BJ (cell line): ENCODE measurements at regions not wholly inside any gene's neighbourhood (a gene's known extent, or its start where the extent isn't known, plus 50 kb on each side); places are given as distances from the start of the nearest gene placed in this dataset.
"Not testable (repeated sequence)": the region's sequence is repeated elsewhere in the genome, so short reads cannot be mapped to it uniquely, and the experiment has no call there.

Experiments used
- CTCF ChIA-PET: fragments of 350-600 bp; formaldehyde crosslinking; extraction: SDS; loops from one replicate; lab custom pipeline; 2021; ENCODE audit warnings: antibody characterized with exemption, inconsistent platforms; lab: Yijun Ruan, JAX
- POLR2A ChIA-PET: fragments of 300-600 bp; sonication (Branson Sonifier 250); formaldehyde crosslinking; extraction: SDS; loops from one replicate; lab custom pipeline; 2021; ENCODE audit warnings: antibody characterized with exemption; lab: Charles Lee
- DNase-seq: peaks from one replicate; pipeline ENCODE4 v3.0.0-alpha.2; 2011; ENCODE audit warnings: low read depth
- H3K27me3 ChIP-seq: 2 replicates; pipeline ENCODE4 v1.6.0; 2011; ENCODE audit warnings: low read length; ENCODE audit not compliant: control insufficient read depth, insufficient read depth
- H3K36me3 ChIP-seq: 2 replicates; pipeline ENCODE4 v1.5.1; 2011; ENCODE audit warnings: low read length; ENCODE audit not compliant: control insufficient read depth, insufficient read depth
- H3K4me3 ChIP-seq: 2 replicates; pipeline ENCODE4 v1.5.1; 2011; ENCODE audit warnings: low read depth, mild to moderate bottlenecking, control low read depth, low read length
- CTCF ChIP-seq: IDR thresholded peaks from 2 replicates; pipeline ENCODE4 v1.5.1; 2011; ENCODE audit warnings: low read depth, mild to moderate bottlenecking, control low read depth, inconsistent platforms, low read length, moderate library complexity; ENCODE audit not compliant: insufficient read depth

GRCh38 chr2:131754929-131755720 is 227.4 kb downstream of the CCDC74A start:
- H3K4me3 ChIP-seq: no peak overlapping the region
- ChIA-PET POLR2A (no interaction called here), CTCF (no interaction called here)
- no peaks in the 10 kb centered on the region for H3K27me3 ChIP-seq
- no peak for DNase-seq
- TF ChIP-seq CTCF: no peak
- no peaks in the 10 kb centered on the region for H3K36me3 ChIP-seq

GRCh38 chr2:131756141-131756907 is 228.6 kb downstream of the CCDC74A start:
- DNase-seq: no peak
- H3K27me3 ChIP-seq: no peaks in the 10 kb centered on the region
- no peaks in the 10 kb centered on the region for H3K36me3 ChIP-seq
- CTCF ChIA-PET: no interaction called here
- no peak overlapping the region for H3K4me3 ChIP-seq
- POLR2A ChIA-PET: no interaction called here
- TF ChIP-seq CTCF: no peak

- H3K4me3 ChIP-seq, DNase-seq, CTCF ChIA-PET, H3K36me3 ChIP-seq, H3K27me3 ChIP-seq, POLR2A ChIA-PET: not testable (repeated sequence)
Measured at GRCh38 chr2:131758941-131759340, 231.3 kb downstream of the CCDC74A start.

GRCh38 chr2:131774955-131775555 is 247.4 kb downstream of the CCDC74A start:
- POLR2A ChIA-PET, H3K27me3 ChIP-seq, H3K4me3 ChIP-seq, DNase-seq, CTCF ChIA-PET, H3K36me3 ChIP-seq: not testable (repeated sequence)

- H3K36me3 ChIP-seq, POLR2A ChIA-PET, H3K4me3 ChIP-seq, DNase-seq, CTCF ChIA-PET, H3K27me3 ChIP-seq: not testable (repeated sequence)
Measured at GRCh38 chr2:131775903-131776506, 248.3 kb downstream of the CCDC74A start.

- CTCF ChIA-PET, H3K4me3 ChIP-seq, H3K27me3 ChIP-seq, H3K36me3 ChIP-seq, DNase-seq, POLR2A ChIA-PET: not testable (repeated sequence)
Measured at GRCh38 chr2:131780446-131780845, 252.8 kb downstream of the CCDC74A start.
